Esophagus muscularis mucosa (tissue), 4 donors: ENCODE measurements at regions not wholly inside any gene's neighbourhood (a gene's known extent, or its start where the extent isn't known, plus 50 kb on each side); places are given as distances from the start of the nearest gene placed in this dataset.

Source experiments
- CTCF ChIP-seq, 3 experiments: fragments of 200-600 bp in 2 of 3; fragments of 450-650 bp in 1 of 3; sonication (generic) in 2 of 3; IDR thresholded peaks; one replicate each; pipeline ENCODE4 v1.5.1; 2017 to 2019; ENCODE audit warnings: antibody characterized with exemption in 3 of 3, mild to moderate bottlenecking in 2 of 3, moderate library complexity in 1 of 3
- EP300 ChIP-seq: sonication (generic); formaldehyde crosslinking; IDR thresholded peaks from one replicate; pipeline ENCODE4 v1.6.1; 2017; ENCODE audit warnings: antibody characterized with exemption
- POLR2A ChIP-seq: fragments of 450-650 bp; IDR thresholded peaks from one replicate; pipeline ENCODE4 v1.6.1; 2017; ENCODE audit warnings: antibody characterized with exemption, moderate library complexity, mild to moderate bottlenecking, low read depth
- POLR2AphosphoS5 ChIP-seq, 2 donors: sonication (generic); formaldehyde crosslinking; IDR thresholded peaks; one replicate each; pipeline ENCODE4 v1.6.1; 2017; ENCODE audit warnings: antibody characterized with exemption in 2 of 2

GRCh38 chr13:26909477-26909876, 148.9 kb upstream of the GPR12 start:
- TF ChIP-seq CTCF (IDR thresholded peaks at IDR 0.05) (no peak), POLR2A (no peak), EP300 (no peak), POLR2AphosphoS5 (IDR thresholded peaks at IDR 0.05) (no peak)
